Astrocyte (in vitro differentiated cells and primary cell): ENCODE measurements at regions not wholly inside any gene's neighbourhood (a gene's known extent, or its start where the extent isn't known, plus 50 kb on each side); places are given as distances from the start of the nearest gene placed in this dataset.
A peak's percentile ranks its signal among the peaks of the same experiment; 100 is the strongest.

Experiments
- DNase-seq: peaks from one replicate; pipeline ENCODE4 v3.0.0-alpha.2; 2010; ENCODE audit warnings: low read depth
- FAIRE-seq: peaks from 2 replicates; lab custom pipeline; 2011; peaks lifted over from hg19 to GRCh38; lab: Jason Lieb, UNC
- H2AFZ ChIP-seq: 2 replicates; pipeline ENCODE4 v1.6.0; 2012; ENCODE audit warnings: low read depth, low read length, inconsistent platforms
- H3K27ac ChIP-seq: 2 replicates; pipeline ENCODE4 v1.5.1; 2011; ENCODE audit warnings: low read depth, low read length, inconsistent platforms
- H3K27me3 ChIP-seq: 2 replicates; pipeline ENCODE4 v1.6.0; 2011; ENCODE audit warnings: low read length, inconsistent platforms; ENCODE audit not compliant: insufficient read depth
- H3K36me3 ChIP-seq: 2 replicates; pipeline ENCODE4 v1.5.1; 2011; ENCODE audit warnings: low read length, inconsistent platforms; ENCODE audit not compliant: insufficient read depth
- H3K4me1 ChIP-seq: 2 replicates; pipeline ENCODE4 v1.5.1; 2011; ENCODE audit warnings: low read length, inconsistent platforms; ENCODE audit not compliant: insufficient read depth
- H3K4me2 ChIP-seq: 2 replicates; pipeline ENCODE4 v1.6.0; 2012; ENCODE audit warnings: low read length, inconsistent platforms
- H3K4me3 ChIP-seq: 2 replicates; pipeline ENCODE4 v1.5.1; 2011; ENCODE audit warnings: low read depth, mild to moderate bottlenecking, low read length, inconsistent platforms; ENCODE audit not compliant: insufficient read depth
- H3K79me2 ChIP-seq: 2 replicates; pipeline ENCODE4 v1.6.0; 2012; ENCODE audit warnings: mild to moderate bottlenecking, low read length, inconsistent platforms; ENCODE audit not compliant: insufficient read depth
- H3K9ac ChIP-seq: 2 replicates; pipeline ENCODE4 v1.6.0; 2012; ENCODE audit warnings: mild to moderate bottlenecking, low read length, inconsistent platforms
- H3K9me3 ChIP-seq: 2 replicates; pipeline ENCODE4 v1.5.1; 2012; ENCODE audit warnings: low read depth, mild to moderate bottlenecking, low read length, inconsistent platforms; ENCODE audit not compliant: insufficient read depth
- H4K20me1 ChIP-seq: 2 replicates; pipeline ENCODE4 v1.6.0; 2012; ENCODE audit warnings: low read length, inconsistent platforms; ENCODE audit not compliant: insufficient read depth
- H3K27ac Mint-ChIP-seq: one replicate; pipeline ENCODE4 v1.8.0; 2021; ENCODE audit warnings: mild to moderate bottlenecking, mixed read lengths; ENCODE audit not compliant: unreplicated experiment
- H3K27me3 Mint-ChIP-seq: one replicate; pipeline ENCODE4 v1.8.0; 2021; ENCODE audit warnings: low read depth, mixed read lengths; ENCODE audit not compliant: unreplicated experiment
- H3K36me3 Mint-ChIP-seq: one replicate; pipeline ENCODE4 v1.8.0; 2021; ENCODE audit warnings: low read depth, mixed read lengths; ENCODE audit not compliant: unreplicated experiment
- H3K4me1 Mint-ChIP-seq: one replicate; pipeline ENCODE4 v1.8.0; 2021; ENCODE audit warnings: low read depth, mixed read lengths; ENCODE audit not compliant: unreplicated experiment
- H3K4me3 Mint-ChIP-seq: one replicate; pipeline ENCODE4 v1.8.0; 2021; ENCODE audit warnings: mild to moderate bottlenecking, moderate library complexity, mixed read lengths; ENCODE audit not compliant: unreplicated experiment
- H3K9me3 Mint-ChIP-seq: one replicate; pipeline ENCODE4 v1.8.0; 2021; ENCODE audit warnings: mild to moderate bottlenecking, mixed read lengths; ENCODE audit not compliant: unreplicated experiment
- EZH2 ChIP-seq: IDR thresholded peaks from 2 replicates; pipeline ENCODE4 v1.6.1; 2012; ENCODE audit warnings: mild to moderate bottlenecking, low read length, inconsistent platforms; ENCODE audit not compliant: insufficient read depth
- TF ChIP-seq, protein P1 (sequence below): IDR thresholded peaks from 2 replicates; pipeline ENCODE4 v1.5.1; 2011; ENCODE audit warnings: low read depth, mild to moderate bottlenecking, inconsistent platforms, low read length, moderate library complexity; ENCODE audit not compliant: insufficient read depth

DNA sequence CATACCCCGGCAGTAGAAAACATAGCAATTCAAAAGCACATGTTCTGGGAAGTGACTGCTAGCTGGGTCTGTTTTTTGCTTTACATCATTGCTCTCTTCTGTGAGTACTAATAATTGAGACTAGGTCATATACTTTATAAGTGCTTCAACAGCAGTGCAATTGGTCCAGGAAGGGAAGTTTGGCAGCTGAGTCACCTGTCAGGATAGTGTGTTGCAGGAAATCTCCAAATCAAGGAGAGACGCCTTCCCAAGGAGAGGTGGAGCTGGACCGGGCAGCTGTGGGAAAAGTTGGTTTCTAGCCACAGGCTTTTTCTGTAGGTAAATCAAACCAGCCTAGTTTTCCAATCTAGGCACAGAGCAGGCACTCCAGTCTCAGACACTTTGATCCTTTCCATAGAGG lies 330.1 kb downstream of the ENC1 start:
- Mint-ChIP-seq H3K9me3 (no peaks in the 10 kb centered on the region), H3K27me3 (no peaks in the 10 kb centered on the region), H3K4me1 (peaks cover 50% of the 10 kb centered on the region), H3K4me3 (no peak overlapping the region), H3K27ac (peak overlapping the region; percentile 79), H3K36me3 (no peaks in the 10 kb centered on the region)
- H3K27ac ChIP-seq: no peak overlapping the region
- FAIRE-seq (no peak), DNase-seq (peak; percentile 83)
- no peak overlapping the region for H3K9ac ChIP-seq
- no peaks in the 10 kb centered on the region for H4K20me1 ChIP-seq
- H3K79me2 ChIP-seq: no peaks in the 10 kb centered on the region
- H3K4me1 ChIP-seq: peaks cover 27% of the 10 kb centered on the region
- H3K4me2 ChIP-seq: no peak overlapping the region
- H2AFZ ChIP-seq: no peak overlapping the region
- TF ChIP-seq EZH2: no peak
- TF ChIP-seq, protein P1, sequence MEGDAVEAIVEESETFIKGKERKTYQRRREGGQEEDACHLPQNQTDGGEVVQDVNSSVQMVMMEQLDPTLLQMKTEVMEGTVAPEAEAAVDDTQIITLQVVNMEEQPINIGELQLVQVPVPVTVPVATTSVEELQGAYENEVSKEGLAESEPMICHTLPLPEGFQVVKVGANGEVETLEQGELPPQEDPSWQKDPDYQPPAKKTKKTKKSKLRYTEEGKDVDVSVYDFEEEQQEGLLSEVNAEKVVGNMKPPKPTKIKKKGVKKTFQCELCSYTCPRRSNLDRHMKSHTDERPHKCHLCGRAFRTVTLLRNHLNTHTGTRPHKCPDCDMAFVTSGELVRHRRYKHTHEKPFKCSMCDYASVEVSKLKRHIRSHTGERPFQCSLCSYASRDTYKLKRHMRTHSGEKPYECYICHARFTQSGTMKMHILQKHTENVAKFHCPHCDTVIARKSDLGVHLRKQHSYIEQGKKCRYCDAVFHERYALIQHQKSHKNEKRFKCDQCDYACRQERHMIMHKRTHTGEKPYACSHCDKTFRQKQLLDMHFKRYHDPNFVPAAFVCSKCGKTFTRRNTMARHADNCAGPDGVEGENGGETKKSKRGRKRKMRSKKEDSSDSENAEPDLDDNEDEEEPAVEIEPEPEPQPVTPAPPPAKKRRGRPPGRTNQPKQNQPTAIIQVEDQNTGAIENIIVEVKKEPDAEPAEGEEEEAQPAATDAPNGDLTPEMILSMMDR: no peak
- H3K27me3 ChIP-seq: no peaks in the 10 kb centered on the region
- H3K36me3 ChIP-seq: no peaks in the 10 kb centered on the region
- H3K4me3 ChIP-seq: no peak overlapping the region
- H3K9me3 ChIP-seq: no peaks in the 10 kb centered on the region

DNA sequence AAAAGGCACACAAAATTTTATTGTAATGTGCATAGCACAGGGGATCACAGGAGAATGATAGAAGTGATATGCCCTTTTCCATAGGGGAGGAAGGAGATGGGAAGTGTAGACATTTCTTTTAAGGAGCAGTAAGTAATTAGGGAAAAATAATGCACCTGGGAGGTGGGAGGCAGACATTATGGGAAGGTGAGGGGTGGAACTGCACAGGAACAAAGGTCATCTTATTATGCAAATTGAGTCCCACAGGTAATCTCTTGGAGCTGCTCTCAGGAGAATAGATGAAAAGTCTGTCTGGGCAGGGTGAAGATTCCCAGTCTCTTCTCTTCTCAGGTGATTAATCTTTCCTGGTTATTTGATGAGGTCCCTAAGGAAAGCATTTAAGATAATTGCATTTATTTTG lies 331.5 kb downstream of the ENC1 start:
- no peaks in the 10 kb centered on the region for H3K9me3 ChIP-seq
- H3K4me2 ChIP-seq: no peak overlapping the region
- Mint-ChIP-seq H3K27ac (no peak overlapping the region), H3K36me3 (no peaks in the 10 kb centered on the region), H3K4me1 (peaks cover 41% of the 10 kb centered on the region), H3K9me3 (no peaks in the 10 kb centered on the region), H3K27me3 (no peaks in the 10 kb centered on the region), H3K4me3 (no peak overlapping the region)
- no peak overlapping the region for H3K9ac ChIP-seq
- no peak overlapping the region for H2AFZ ChIP-seq
- FAIRE-seq: no peak
- no peaks in the 10 kb centered on the region for H3K79me2 ChIP-seq
- no peak overlapping the region for H3K4me3 ChIP-seq
- no peak overlapping the region for H3K27ac ChIP-seq
- DNase-seq: no peak
- TF ChIP-seq, protein P1: no peak
- no peak for TF ChIP-seq EZH2
- no peaks in the 10 kb centered on the region for H4K20me1 ChIP-seq
- H3K27me3 ChIP-seq: no peaks in the 10 kb centered on the region
- H3K36me3 ChIP-seq: no peaks in the 10 kb centered on the region
- H3K4me1 ChIP-seq: peaks cover 21% of the 10 kb centered on the region

DNA sequence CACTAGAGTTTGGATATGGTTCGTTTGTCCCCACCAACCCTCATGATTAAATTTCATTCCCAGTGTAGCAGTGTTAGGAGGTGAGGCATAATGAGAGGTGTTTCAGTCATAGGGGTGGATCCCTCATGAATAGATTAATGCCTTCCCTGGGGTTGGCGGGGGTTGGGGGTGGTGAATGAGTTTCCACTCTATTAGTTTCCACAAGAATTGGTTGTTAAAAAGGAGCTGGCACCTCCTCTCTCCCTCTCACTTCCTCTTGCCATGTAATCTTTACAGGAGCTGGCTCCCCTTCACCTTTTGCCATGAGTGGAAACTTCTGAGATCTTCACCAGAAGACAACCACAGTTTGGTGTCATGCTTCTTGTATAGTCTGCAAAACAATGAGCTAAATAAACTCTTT lies 333.7 kb downstream of the ENC1 start:
- H3K9me3 ChIP-seq: no peaks in the 10 kb centered on the region
- DNase-seq (no peak), FAIRE-seq (no peak)
- peaks cover 12% of the 10 kb centered on the region for H3K4me1 ChIP-seq
- Mint-ChIP-seq H3K4me1 (peaks cover 23% of the 10 kb centered on the region), H3K4me3 (no peak overlapping the region), H3K27ac (no peak overlapping the region), H3K27me3 (no peaks in the 10 kb centered on the region), H3K36me3 (no peaks in the 10 kb centered on the region), H3K9me3 (peaks cover 3% of the 10 kb centered on the region)
- TF ChIP-seq EZH2: no peak
- TF ChIP-seq, protein P1: no peak
- H3K9ac ChIP-seq: no peak overlapping the region
- no peak overlapping the region for H2AFZ ChIP-seq
- no peak overlapping the region for H3K4me2 ChIP-seq
- no peak overlapping the region for H3K4me3 ChIP-seq
- no peak overlapping the region for H3K27ac ChIP-seq
- H3K36me3 ChIP-seq: no peaks in the 10 kb centered on the region
- H3K79me2 ChIP-seq: no peaks in the 10 kb centered on the region
- H4K20me1 ChIP-seq: no peaks in the 10 kb centered on the region
- H3K27me3 ChIP-seq: no peaks in the 10 kb centered on the region
